Esophagus muscularis mucosa (tissue), 4 donors: ENCODE measurements at regions not wholly inside any gene's neighbourhood (a gene's known extent, or its start where the extent isn't known, plus 50 kb on each side); places are given as distances from the start of the nearest gene placed in this dataset.

ENCODE experiments used
- DNase-seq: peaks from one replicate; pipeline ENCODE4 v3.0.0-alpha.2; 2017; ENCODE audit errors: extremely low spot score
- H3K27ac ChIP-seq, 4 donors: fragments of 200-600 bp; sonication (generic); replicated peaks in 1 of 4; 1 replicate in 3 of 4; 2 replicates in 1 of 4; pipeline ENCODE4 v1.5.1; 2016 to 2019; ENCODE audit warnings: mild to moderate bottlenecking in 1 of 4
- H3K27me3 ChIP-seq, 4 donors: fragments of 200-600 bp; sonication (generic); one replicate each; pipeline versions ENCODE4 v1.5.1 to v1.6.0; 2016 to 2019
- H3K36me3 ChIP-seq, 4 donors: fragments of 200-600 bp; sonication (generic); one replicate each; pipeline ENCODE4 v1.5.1; 2016 to 2019
- H3K4me1 ChIP-seq, 4 donors: fragments of 200-600 bp; sonication (generic); one replicate each; pipeline ENCODE4 v1.5.1; 2016 to 2019
- H3K4me3 ChIP-seq, 4 donors: fragments of 200-600 bp; sonication (generic); 1 replicate in 2 of 4; 2 replicates in 2 of 4; pipeline ENCODE4 v1.5.1; 2016 to 2019; ENCODE audit warnings: mild to moderate bottlenecking in 4 of 4, moderate library complexity in 1 of 4
- H3K9me3 ChIP-seq, 4 donors: fragments of 200-600 bp; sonication (generic); 1 replicate in 3 of 4; 2 replicates in 1 of 4; pipeline ENCODE4 v1.5.1; 2016 to 2019
- EP300 ChIP-seq: sonication (generic); formaldehyde crosslinking; IDR thresholded peaks from one replicate; pipeline ENCODE4 v1.6.1; 2017; ENCODE audit warnings: antibody characterized with exemption
- POLR2A ChIP-seq: fragments of 450-650 bp; IDR thresholded peaks from one replicate; pipeline ENCODE4 v1.6.1; 2017; ENCODE audit warnings: antibody characterized with exemption, moderate library complexity, mild to moderate bottlenecking, low read depth
- POLR2AphosphoS5 ChIP-seq, 2 donors: sonication (generic); formaldehyde crosslinking; IDR thresholded peaks; one replicate each; pipeline ENCODE4 v1.6.1; 2017; ENCODE audit warnings: antibody characterized with exemption in 2 of 2
- WGBS: methylation state at CpG from one replicate; pipeline ENCODE4 v1.1.5; 2018; 5-methylcytosine and 5-hydroxymethylcytosine counted together
- intact Hi-C: fragments of 100-400 bp; cut with DNase I; formaldehyde crosslinking; loops from one replicate; pipeline ENCODE4 v1.15.1; 2023
- TF ChIP-seq, protein P1 (sequence below), 3 experiments: fragments of 200-600 bp in 2 of 3; fragments of 450-650 bp in 1 of 3; sonication (generic) in 2 of 3; IDR thresholded peaks; one replicate each; pipeline ENCODE4 v1.5.1; 2017 to 2019; ENCODE audit warnings: antibody characterized with exemption in 3 of 3, mild to moderate bottlenecking in 2 of 3, moderate library complexity in 1 of 3

- TF ChIP-seq POLR2AphosphoS5 (IDR thresholded peaks at IDR 0.05) (no peak), EP300 (no peak), POLR2A (no peak)
- TF ChIP-seq, protein P1, sequence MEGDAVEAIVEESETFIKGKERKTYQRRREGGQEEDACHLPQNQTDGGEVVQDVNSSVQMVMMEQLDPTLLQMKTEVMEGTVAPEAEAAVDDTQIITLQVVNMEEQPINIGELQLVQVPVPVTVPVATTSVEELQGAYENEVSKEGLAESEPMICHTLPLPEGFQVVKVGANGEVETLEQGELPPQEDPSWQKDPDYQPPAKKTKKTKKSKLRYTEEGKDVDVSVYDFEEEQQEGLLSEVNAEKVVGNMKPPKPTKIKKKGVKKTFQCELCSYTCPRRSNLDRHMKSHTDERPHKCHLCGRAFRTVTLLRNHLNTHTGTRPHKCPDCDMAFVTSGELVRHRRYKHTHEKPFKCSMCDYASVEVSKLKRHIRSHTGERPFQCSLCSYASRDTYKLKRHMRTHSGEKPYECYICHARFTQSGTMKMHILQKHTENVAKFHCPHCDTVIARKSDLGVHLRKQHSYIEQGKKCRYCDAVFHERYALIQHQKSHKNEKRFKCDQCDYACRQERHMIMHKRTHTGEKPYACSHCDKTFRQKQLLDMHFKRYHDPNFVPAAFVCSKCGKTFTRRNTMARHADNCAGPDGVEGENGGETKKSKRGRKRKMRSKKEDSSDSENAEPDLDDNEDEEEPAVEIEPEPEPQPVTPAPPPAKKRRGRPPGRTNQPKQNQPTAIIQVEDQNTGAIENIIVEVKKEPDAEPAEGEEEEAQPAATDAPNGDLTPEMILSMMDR (IDR thresholded peaks at IDR 0.05): no peak
- Histone ChIP-seq H3K27me3 (no peaks in the 10 kb centered on the region), H3K36me3 (no peaks in the 10 kb centered on the region), H3K9me3 (peaks cover 0 to 8% (median 1%) of the 10 kb centered on the region in 4 donors), H3K27ac (no peak overlapping the region), H3K4me3 (no peak overlapping the region), H3K4me1 (no peaks in the 10 kb centered on the region)
- WGBS: 100% methylated on average over 1 of the region's 1 CpG
- no peak for DNase-seq
- intact Hi-C loops: no loop called here
Measured at GRCh38 chr9:26394025-26394424, 498.6 kb downstream of the CAAP1 start.

GRCh38 chr9:26392639-26393038, 500.0 kb downstream of the CAAP1 start:
- H3K4me3 ChIP-seq: no peak overlapping the region
- H3K27me3 ChIP-seq: no peaks in the 10 kb centered on the region
- H3K27ac ChIP-seq: no peak overlapping the region
- intact Hi-C loops: no loop called here
- no peaks in the 10 kb centered on the region for H3K4me1 ChIP-seq
- H3K9me3 ChIP-seq: peaks cover 0 to 15% (median 6%) of the 10 kb centered on the region in 4 donors
- TF ChIP-seq, protein P1 (IDR thresholded peaks at IDR 0.05): no peak
- no peak for TF ChIP-seq EP300
- no peak for TF ChIP-seq POLR2AphosphoS5 (IDR thresholded peaks at IDR 0.05)
- no peak for TF ChIP-seq POLR2A
- DNase-seq: no peak
- H3K36me3 ChIP-seq: no peaks in the 10 kb centered on the region

DNA sequence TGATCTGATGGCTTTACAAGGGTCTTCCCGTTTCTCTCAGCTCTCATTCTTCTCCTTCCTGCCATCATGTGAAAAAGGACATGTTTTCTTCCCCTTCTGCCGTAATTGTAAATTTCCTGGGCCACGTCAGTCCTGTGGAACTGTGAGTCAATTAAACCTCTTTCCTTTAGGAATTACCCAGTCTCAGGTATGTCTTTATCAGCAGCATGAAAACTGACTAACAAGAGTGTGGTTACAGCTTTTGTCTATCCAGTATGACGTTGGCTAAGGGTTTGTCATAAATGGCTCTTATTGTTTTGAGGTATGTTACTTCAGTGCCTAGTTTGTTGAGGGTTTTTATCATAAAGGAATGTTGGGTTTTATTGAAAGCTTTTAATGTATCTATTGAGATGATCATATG, 501.6 kb downstream of the CAAP1 start:
- intact Hi-C loops: no loop called here
- H3K4me3 ChIP-seq: no peak overlapping the region
- H3K27me3 ChIP-seq: no peaks in the 10 kb centered on the region
- peaks cover 0 to 15% (median 6%) of the 10 kb centered on the region in 4 donors for H3K9me3 ChIP-seq
- WGBS: 75% methylated on average over 4 of the region's 4 CpGs
- no peaks in the 10 kb centered on the region for H3K4me1 ChIP-seq
- no peaks in the 10 kb centered on the region for H3K36me3 ChIP-seq
- TF ChIP-seq EP300 (no peak), POLR2AphosphoS5 (IDR thresholded peaks at IDR 0.05) (no peak), POLR2A (no peak)
- TF ChIP-seq, protein P1 (IDR thresholded peaks at IDR 0.05): no peak
- no peak overlapping the region for H3K27ac ChIP-seq
- no peak for DNase-seq

- H3K27me3 ChIP-seq: no peaks in the 10 kb centered on the region
- H3K4me3 ChIP-seq: no peak overlapping the region
- H3K36me3 ChIP-seq: no peaks in the 10 kb centered on the region
- no peak overlapping the region for H3K27ac ChIP-seq
- intact Hi-C loops: no loop called here
- DNase-seq: no peak
- no peaks in the 10 kb centered on the region for H3K9me3 ChIP-seq
- no peak for TF ChIP-seq EP300
- TF ChIP-seq, protein P1 (IDR thresholded peaks at IDR 0.05): no peak
- TF ChIP-seq POLR2A: no peak
- WGBS: 85% methylated on average over 2 of the region's 2 CpGs
- H3K4me1 ChIP-seq: no peaks in the 10 kb centered on the region
Measured at GRCh38 chr9:26375448-26375847, 517.2 kb downstream of the CAAP1 start.

GRCh38 chr9:26373616-26374015, 519.0 kb downstream of the CAAP1 start:
- no peaks in the 10 kb centered on the region for H3K36me3 ChIP-seq
- no peaks in the 10 kb centered on the region for H3K27me3 ChIP-seq
- intact Hi-C loops: no loop called here
- TF ChIP-seq POLR2AphosphoS5 (IDR thresholded peaks at IDR 0.05) (no peak), POLR2A (no peak), EP300 (no peak)
- TF ChIP-seq, protein P1 (IDR thresholded peaks at IDR 0.05): no peak
- no peak for DNase-seq
- H3K4me3 ChIP-seq: no peak overlapping the region
- no peaks in the 10 kb centered on the region for H3K4me1 ChIP-seq
- WGBS: 89% methylated on average over 2 of the region's 2 CpGs
- no peak overlapping the region for H3K27ac ChIP-seq
- no peaks in the 10 kb centered on the region for H3K9me3 ChIP-seq
